ENCODE measurements at regions not wholly inside any gene's neighbourhood (a gene's known extent, or its start where the extent isn't known, plus 50 kb on each side); places are given as distances from the start of the nearest gene placed in this dataset.

GRCh38 chr10:128708182-128708581 is 582.0 kb upstream of the MKI67 start:
- H3K9ac ChIP-seq (ENCODE audit: low read length), result no peak overlapping the region
- no peaks in the 10 kb centered on the region for H3F3A ChIP-seq (ENCODE audit: insufficient read depth, low read length, poor library complexity, severe bottlenecking)
- H3K4me3 ChIP-seq (ENCODE audit: low read length), result no peak overlapping the region
- H4K20me1 ChIP-seq (ENCODE audit: insufficient read depth), result no peaks in the 10 kb centered on the region
- H3K4me2 ChIP-seq (ENCODE audit: low read length), result no peak overlapping the region
- H2AFZ ChIP-seq (ENCODE audit: low read depth, low read length), result no peak overlapping the region
- H3K27ac ChIP-seq (ENCODE audit: low read length), result no peak overlapping the region
- no peaks in the 10 kb centered on the region for H3K36me3 ChIP-seq (ENCODE audit: insufficient read depth, low read length)
- no peak for TF ChIP-seq REST (IDR thresholded peaks at IDR 0.05; ENCODE audit: borderline replicate concordance)
- no peak for TF ChIP-seq EZH2 (IDR thresholded peaks at IDR 0.05; ENCODE audit: borderline replicate concordance, insufficient read depth, low read length, poor library complexity, severe bottlenecking)
- TF ChIP-seq MXI1 (conservative IDR thresholded peaks at IDR 0.05; ENCODE audit: poor library complexity, severe bottlenecking), result no peak
- no peak for TF ChIP-seq POLR2AphosphoS5 (IDR thresholded peaks at IDR 0.05)
- no peak for TF ChIP-seq SMC3 (conservative IDR thresholded peaks at IDR 0.05; ENCODE audit: poor library complexity)
- TF ChIP-seq EP300 (conservative IDR thresholded peaks at IDR 0.05; ENCODE audit: poor library complexity, severe bottlenecking), result no peak
- no peaks in the 10 kb centered on the region for H3K79me2 ChIP-seq (replicated peaks; ENCODE audit: insufficient read depth, low read length)
- H3K9me3 ChIP-seq (ENCODE audit: low read length), result no peaks in the 10 kb centered on the region
- H3K27me3 ChIP-seq (ENCODE audit: insufficient read depth, low read depth, low read length), result peaks cover 4% of the 10 kb centered on the region
- no peaks in the 10 kb centered on the region for H3K9me2 ChIP-seq (ENCODE audit: insufficient read depth, low read length)

GRCh38 chr10:128709686-128710085 is 583.5 kb upstream of the MKI67 start:
- Histone ChIP-seq H3K27me3 (ENCODE audit: insufficient read depth, low read depth, low read length) (peaks cover 4% of the 10 kb centered on the region), H3K4me3 (ENCODE audit: low read length) (no peak overlapping the region), H2AFZ (ENCODE audit: low read depth, low read length) (no peak overlapping the region), H3K4me2 (ENCODE audit: low read length) (no peak overlapping the region), H3K9me2 (ENCODE audit: insufficient read depth, low read length) (no peaks in the 10 kb centered on the region), H3K36me3 (ENCODE audit: insufficient read depth, low read length) (no peaks in the 10 kb centered on the region), H3K27ac (ENCODE audit: low read length) (no peak overlapping the region), H3F3A (ENCODE audit: insufficient read depth, low read length, poor library complexity, severe bottlenecking) (no peaks in the 10 kb centered on the region), H4K20me1 (ENCODE audit: insufficient read depth) (no peaks in the 10 kb centered on the region), H3K9me3 (ENCODE audit: low read length) (no peaks in the 10 kb centered on the region), H3K9ac (ENCODE audit: low read length) (no peak overlapping the region), H3K79me2 (replicated peaks; ENCODE audit: insufficient read depth, low read length) (no peaks in the 10 kb centered on the region)
- TF ChIP-seq EZH2 (IDR thresholded peaks at IDR 0.05; ENCODE audit: borderline replicate concordance, insufficient read depth, low read length, poor library complexity, severe bottlenecking), result no peak
- no peak for TF ChIP-seq TAF1 (IDR thresholded peaks at IDR 0.05; ENCODE audit: low read depth)
- no peak for TF ChIP-seq REST (IDR thresholded peaks at IDR 0.05; ENCODE audit: borderline replicate concordance)
- no peak for TF ChIP-seq MXI1 (conservative IDR thresholded peaks at IDR 0.05; ENCODE audit: poor library complexity, severe bottlenecking)
- no peak for TF ChIP-seq SMC3 (conservative IDR thresholded peaks at IDR 0.05; ENCODE audit: poor library complexity)
- TF ChIP-seq POLR2AphosphoS5 (IDR thresholded peaks at IDR 0.05), result no peak
- no peak for TF ChIP-seq RAD21 (conservative IDR thresholded peaks at IDR 0.05)
- TF ChIP-seq EP300 (conservative IDR thresholded peaks at IDR 0.05; ENCODE audit: poor library complexity, severe bottlenecking), result no peak
- TF ChIP-seq, protein P1, sequence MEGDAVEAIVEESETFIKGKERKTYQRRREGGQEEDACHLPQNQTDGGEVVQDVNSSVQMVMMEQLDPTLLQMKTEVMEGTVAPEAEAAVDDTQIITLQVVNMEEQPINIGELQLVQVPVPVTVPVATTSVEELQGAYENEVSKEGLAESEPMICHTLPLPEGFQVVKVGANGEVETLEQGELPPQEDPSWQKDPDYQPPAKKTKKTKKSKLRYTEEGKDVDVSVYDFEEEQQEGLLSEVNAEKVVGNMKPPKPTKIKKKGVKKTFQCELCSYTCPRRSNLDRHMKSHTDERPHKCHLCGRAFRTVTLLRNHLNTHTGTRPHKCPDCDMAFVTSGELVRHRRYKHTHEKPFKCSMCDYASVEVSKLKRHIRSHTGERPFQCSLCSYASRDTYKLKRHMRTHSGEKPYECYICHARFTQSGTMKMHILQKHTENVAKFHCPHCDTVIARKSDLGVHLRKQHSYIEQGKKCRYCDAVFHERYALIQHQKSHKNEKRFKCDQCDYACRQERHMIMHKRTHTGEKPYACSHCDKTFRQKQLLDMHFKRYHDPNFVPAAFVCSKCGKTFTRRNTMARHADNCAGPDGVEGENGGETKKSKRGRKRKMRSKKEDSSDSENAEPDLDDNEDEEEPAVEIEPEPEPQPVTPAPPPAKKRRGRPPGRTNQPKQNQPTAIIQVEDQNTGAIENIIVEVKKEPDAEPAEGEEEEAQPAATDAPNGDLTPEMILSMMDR (IDR thresholded peaks at IDR 0.05; ENCODE audit: poor library complexity, severe bottlenecking), result no peak
